ENCODE measurements at regions not wholly inside any gene's neighbourhood (a gene's known extent, or its start where the extent isn't known, plus 50 kb on each side); places are given as distances from the start of the nearest gene placed in this dataset.

DNA sequence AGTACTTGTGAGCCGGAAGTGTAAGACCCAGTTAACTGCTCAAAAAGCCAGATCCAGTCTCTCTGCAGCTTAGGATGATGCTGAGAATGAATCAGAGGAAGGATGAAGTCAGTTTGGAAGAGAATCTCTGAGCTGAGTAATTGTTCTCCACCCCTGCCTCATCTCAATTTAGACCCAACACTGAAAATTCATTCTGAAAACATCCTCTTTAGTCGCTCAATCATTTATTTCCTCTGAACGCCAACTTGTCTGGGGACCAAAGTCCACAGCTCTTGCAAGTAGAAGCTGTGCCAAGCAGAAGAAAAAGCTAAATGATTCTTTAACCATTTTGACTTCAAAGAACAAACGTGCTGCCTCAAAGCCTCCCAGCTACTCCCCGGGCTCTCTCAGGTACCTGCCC lies 177.1 kb upstream of the KLHL29 start:
- TF ChIP-seq, protein P1, sequence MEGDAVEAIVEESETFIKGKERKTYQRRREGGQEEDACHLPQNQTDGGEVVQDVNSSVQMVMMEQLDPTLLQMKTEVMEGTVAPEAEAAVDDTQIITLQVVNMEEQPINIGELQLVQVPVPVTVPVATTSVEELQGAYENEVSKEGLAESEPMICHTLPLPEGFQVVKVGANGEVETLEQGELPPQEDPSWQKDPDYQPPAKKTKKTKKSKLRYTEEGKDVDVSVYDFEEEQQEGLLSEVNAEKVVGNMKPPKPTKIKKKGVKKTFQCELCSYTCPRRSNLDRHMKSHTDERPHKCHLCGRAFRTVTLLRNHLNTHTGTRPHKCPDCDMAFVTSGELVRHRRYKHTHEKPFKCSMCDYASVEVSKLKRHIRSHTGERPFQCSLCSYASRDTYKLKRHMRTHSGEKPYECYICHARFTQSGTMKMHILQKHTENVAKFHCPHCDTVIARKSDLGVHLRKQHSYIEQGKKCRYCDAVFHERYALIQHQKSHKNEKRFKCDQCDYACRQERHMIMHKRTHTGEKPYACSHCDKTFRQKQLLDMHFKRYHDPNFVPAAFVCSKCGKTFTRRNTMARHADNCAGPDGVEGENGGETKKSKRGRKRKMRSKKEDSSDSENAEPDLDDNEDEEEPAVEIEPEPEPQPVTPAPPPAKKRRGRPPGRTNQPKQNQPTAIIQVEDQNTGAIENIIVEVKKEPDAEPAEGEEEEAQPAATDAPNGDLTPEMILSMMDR (IDR thresholded peaks at IDR 0.05): no peak
- TF ChIP-seq TCF7L2 (IDR thresholded peaks at IDR 0.05; ENCODE audit: low read depth, low read length) (no peak), POLR2AphosphoS5 (IDR thresholded peaks at IDR 0.05; ENCODE audit: low read depth, low read length) (no peak), SIN3A (IDR thresholded peaks at IDR 0.05; ENCODE audit: borderline replicate concordance, insufficient read depth, low read depth, low read length) (no peak)

Data from Panc1 (cell line).